NCI-H1417 (cell line): ENCODE measurements at regions not wholly inside any gene's neighbourhood (a gene's known extent, or its start where the extent isn't known, plus 50 kb on each side); places are given as distances from the start of the nearest gene placed in this dataset.
"Not testable (repeated sequence)": the region's sequence is repeated elsewhere in the genome, so short reads cannot be mapped to it uniquely, and the experiment has no call there.

Experiments
- DNase-seq, 3 experiments: peaks; one replicate each; lab custom pipeline; 2025; lab: John Stamatoyannopoulos, UW

- no peak for DNase-seq
Measured at GRCh38 chr20:1845163-1845523, 50.1 kb upstream of the SIRPA start.

- DNase-seq, result no peak
Measured at GRCh38 chr20:1844325-1845162, 50.7 kb upstream of the SIRPA start.

GRCh38 chr20:1842281-1842680, 52.9 kb upstream of the SIRPA start:
- DNase-seq, result no peak

GRCh38 chr20:1841554-1842140, 53.6 kb upstream of the SIRPA start:
- peak in 1 of 3 experiments; percentile 21 for DNase-seq

GRCh38 chr20:1840817-1841553, 54.2 kb upstream of the SIRPA start:
- DNase-seq, result no peak

GRCh38 chr20:1839376-1840317, 55.6 kb upstream of the SIRPA start:
- not testable (repeated sequence) for DNase-seq

- DNase-seq, result peak in 2 of 3 experiments; percentile 80 to 93
Measured at GRCh38 chr20:1838556-1839279, 56.5 kb upstream of the SIRPA start.

GRCh38 chr20:1835186-1836035, 59.8 kb upstream of the SIRPA start:
- DNase-seq, result no peak

GRCh38 chr20:1833728-1834726, 61.2 kb upstream of the SIRPA start:
- DNase-seq, result peak in 2 of 3 experiments; percentile 66 to 87

- no peak for DNase-seq
Measured at GRCh38 chr20:1833216-1833615, 62.0 kb upstream of the SIRPA start.

GRCh38 chr20:1832634-1833033, 62.6 kb upstream of the SIRPA start:
- no peak for DNase-seq

GRCh38 chr20:1831606-1832005, 63.6 kb upstream of the SIRPA start:
- no peak for DNase-seq

GRCh38 chr20:1831096-1831495, 64.1 kb upstream of the SIRPA start:
- DNase-seq, result no peak

- DNase-seq, result no peak
Measured at GRCh38 chr20:1830240-1830639, 65.0 kb upstream of the SIRPA start.

GRCh38 chr20:1829531-1829930, 65.7 kb upstream of the SIRPA start:
- no peak for DNase-seq

GRCh38 chr20:1828786-1829131, 66.4 kb upstream of the SIRPA start:
- DNase-seq, result no peak

- DNase-seq, result no peak
Measured at GRCh38 chr20:1827974-1828785, 67.0 kb upstream of the SIRPA start.

- no peak for DNase-seq
Measured at GRCh38 chr20:1827510-1827973, 67.7 kb upstream of the SIRPA start.
